MM.1S (cell line): ENCODE measurements at regions not wholly inside any gene's neighbourhood (a gene's known extent, or its start where the extent isn't known, plus 50 kb on each side); places are given as distances from the start of the nearest gene placed in this dataset.

Experiments used
- CTCF ChIP-seq: fragments of 300-600 bp; sonication (generic); IDR thresholded peaks from 2 replicates; pipeline ENCODE4 v1.5.1; 2016; ENCODE audit warnings: antibody characterized with exemption, low read length, mixed read lengths
- EZH2 ChIP-seq: fragments of 300-600 bp; sonication (generic); optimal IDR thresholded peaks from 2 replicates; pipeline ENCODE3; 2017; ENCODE audit warnings: low read depth, mild to moderate bottlenecking, antibody characterized with exemption, low read length, mixed read lengths
- EZH2phosphoT487 ChIP-seq: fragments of 300-600 bp; sonication (generic); IDR thresholded peaks from 2 replicates; pipeline ENCODE4 v1.6.1; 2018; ENCODE audit warnings: antibody characterized with exemption, low read length

GRCh38 chr7:155215576-155216325 is 81.9 kb upstream of the INSIG1 start:
- TF ChIP-seq CTCF (no peak), EZH2phosphoT487 (no peak), EZH2 (no peak)
